Liver (tissue), 3 donors: ENCODE measurements at regions not wholly inside any gene's neighbourhood (a gene's known extent, or its start where the extent isn't known, plus 50 kb on each side); places are given as distances from the start of the nearest gene placed in this dataset.

Experiments used
- ATF3 ChIP-seq: IDR thresholded peaks from 2 replicates; pipeline ENCODE4 v1.6.1; 2016; ENCODE audit warnings: antibody characterized with exemption
- CTCF ChIP-seq: fragments of 150-350 bp; IDR thresholded peaks from 2 replicates; pipeline ENCODE4 v1.5.1; 2017; ENCODE audit warnings: improper control_type of control experiment, low read depth, low read length; ENCODE audit not compliant: missing input control
- GABPA ChIP-seq, 2 donors: IDR thresholded peaks in 1 of 2; conservative IDR thresholded peaks in 1 of 2; 2 replicates each; pipeline ENCODE4 v1.6.1; 2016; ENCODE audit warnings: antibody characterized with exemption in 2 of 2, mild to moderate bottlenecking in 1 of 2, moderate library complexity in 1 of 2
- HNF4G ChIP-seq: IDR thresholded peaks from 2 replicates; pipeline ENCODE4 v1.6.1; 2016; ENCODE audit warnings: antibody characterized with exemption
- JUND ChIP-seq, 2 donors: IDR thresholded peaks; 2 replicates each; pipeline ENCODE4 v1.6.1; 2016; ENCODE audit warnings: antibody characterized with exemption in 2 of 2
- MAX ChIP-seq: IDR thresholded peaks from 2 replicates; pipeline ENCODE4 v1.6.1; 2016; ENCODE audit warnings: antibody characterized with exemption
- RAD21 ChIP-seq, 2 donors: IDR thresholded peaks; 2 replicates each; pipeline ENCODE4 v1.6.1; 2016; ENCODE audit warnings: antibody characterized with exemption in 2 of 2, mild to moderate bottlenecking in 2 of 2
- REST ChIP-seq: IDR thresholded peaks from 2 replicates; pipeline ENCODE4 v1.6.1; 2016; ENCODE audit warnings: antibody characterized with exemption, mild to moderate bottlenecking
- RXRA ChIP-seq, 2 donors: IDR thresholded peaks; 2 replicates each; pipeline ENCODE4 v1.6.1; 2017 to 2018; ENCODE audit warnings: antibody characterized with exemption in 2 of 2, mild to moderate bottlenecking in 1 of 2
- SP1 ChIP-seq: IDR thresholded peaks from 2 replicates; pipeline ENCODE4 v1.6.1; 2018; ENCODE audit warnings: antibody characterized with exemption, mild to moderate bottlenecking
- TAF1 ChIP-seq: conservative IDR thresholded peaks from 2 replicates; pipeline ENCODE4 v1.6.1; 2016; ENCODE audit warnings: antibody characterized with exemption, mild to moderate bottlenecking
- ZBTB33 ChIP-seq: IDR thresholded peaks from 2 replicates; pipeline ENCODE4 v1.6.1; 2016; ENCODE audit warnings: antibody characterized with exemption
- donor health status: healthy.
- donor health status: healthy.

- TF ChIP-seq CTCF (no peak), JUND (IDR thresholded peaks at IDR 0.05) (no peak), REST (no peak), MAX (no peak), ZBTB33 (no peak), GABPA (IDR thresholded peaks at IDR 0.05 in 1 of 2, conservative IDR thresholded peaks at IDR 0.05 in 1 of 2) (no peak), SP1 (no peak), RAD21 (IDR thresholded peaks at IDR 0.05) (no peak), RXRA (IDR thresholded peaks at IDR 0.05) (no peak), TAF1 (no peak), HNF4G (no peak), ATF3 (no peak)
These were observed 199.4 kb downstream of the TBX5 start for GRCh38 chr12:114206525-114206924.
